PC-9 (cell line): ENCODE measurements at regions not wholly inside any gene's neighbourhood (a gene's known extent, or its start where the extent isn't known, plus 50 kb on each side); places are given as distances from the start of the nearest gene placed in this dataset.

Experiments used
- BruUV-seq: library from RNA; stranded (reverse); fragments of 400-500 nt; replicated peaks from 2 replicates; lab custom pipeline; 2021; lab: Mats Ljungman, UMichigan
- CTCF ChIA-PET: fragments of 300-600 bp; sonication (Branson Sonifier 250); formaldehyde crosslinking; loops from one replicate; lab custom pipeline; 2022; ENCODE audit warnings: antibody characterized with exemption; lab: Charles Lee
- POLR2A ChIA-PET: fragments of 300-600 bp; sonication (Branson Sonifier 250); formaldehyde crosslinking; loops from one replicate; lab custom pipeline; 2022; ENCODE audit warnings: antibody characterized with exemption; ENCODE audit not compliant: unreplicated experiment; lab: Charles Lee
- DNase-seq, 2 experiments: peaks; one replicate each; pipeline versions ENCODE4 v3.0.0 to v3.0.0-alpha.2; 2015 to 2022; ENCODE audit warnings: mixed read lengths in 1 of 2
- H2AFZ ChIP-seq: fragments of 200-600 bp; sonication (generic); 2 replicates; pipeline ENCODE4 v1.8.1; 2017; ENCODE audit warnings: antibody characterized with exemption
- H3F3A ChIP-seq: fragments of 200-600 bp; sonication (generic); 2 replicates; pipeline ENCODE4 v1.8.1; 2017; ENCODE audit warnings: antibody characterized with exemption, mild to moderate bottlenecking, low read depth; ENCODE audit not compliant: insufficient read depth
- H3K27ac ChIP-seq: fragments of 200-600 bp; sonication (generic); 2 replicates; pipeline ENCODE4 v1.6.1; 2016; ENCODE audit warnings: mixed run types
- H3K27me3 ChIP-seq: fragments of 200-600 bp; sonication (generic); 2 replicates; pipeline ENCODE4 v1.6.1; 2016; ENCODE audit warnings: low read depth, mixed run types; ENCODE audit not compliant: insufficient read depth
- H3K36me3 ChIP-seq: fragments of 200-600 bp; sonication (generic); 2 replicates; pipeline ENCODE4 v1.6.1; 2016; ENCODE audit warnings: low read depth, mixed run types
- H3K4me1 ChIP-seq: fragments of 200-600 bp; sonication (generic); replicated peaks from 2 replicates; pipeline ENCODE4 v1.6.1; 2016; ENCODE audit warnings: mixed run types; ENCODE audit not compliant: insufficient read depth
- H3K4me2 ChIP-seq: fragments of 200-600 bp; sonication (generic); 2 replicates; pipeline ENCODE4 v1.6.1; 2017; ENCODE audit warnings: mixed run types
- H3K4me3 ChIP-seq: fragments of 200-600 bp; sonication (generic); 2 replicates; pipeline ENCODE4 v1.6.1; 2016; ENCODE audit warnings: mixed run types
- H3K79me2 ChIP-seq: fragments of 200-600 bp; sonication (generic); 2 replicates; pipeline ENCODE4 v1.6.1; 2017; ENCODE audit warnings: low read depth, mixed run types
- H3K9me2 ChIP-seq: fragments of 200-600 bp; sonication (generic); 2 replicates; pipeline ENCODE4 v1.8.1; 2017; ENCODE audit warnings: mild to moderate bottlenecking; ENCODE audit not compliant: insufficient read depth
- H3K9me3 ChIP-seq: fragments of 200-600 bp; sonication (generic); 2 replicates; pipeline ENCODE4 v1.8.1; 2016; ENCODE audit warnings: low read depth; ENCODE audit not compliant: insufficient read depth
- H4K20me1 ChIP-seq: fragments of 200-600 bp; sonication (generic); 2 replicates; pipeline ENCODE4 v1.8.1; 2017; ENCODE audit not compliant: insufficient read depth
- CTCF ChIP-seq: fragments of 200-600 bp; sonication (generic); conservative IDR thresholded peaks from 2 replicates; pipeline ENCODE4 v1.6.1; 2017; ENCODE audit warnings: mixed run types, antibody characterized with exemption, mild to moderate bottlenecking, moderate library complexity
- EZH2 ChIP-seq: fragments of 200-600 bp; sonication (generic); IDR thresholded peaks from 2 replicates; pipeline ENCODE4 v1.8.0; 2017; ENCODE audit warnings: antibody characterized with exemption, low read depth
- intact Hi-C: fragments of 100-400 bp; cut with micrococcal nuclease; formaldehyde crosslinking; loops from one replicate; pipeline ENCODE4 v1.10.0; 2022; ENCODE audit not compliant: unreplicated experiment

GRCh38 chr2:117712684-117713083, 101.8 kb upstream of the DDX18 start:
- Histone ChIP-seq H3K79me2 (no peaks in the 10 kb centered on the region), H3F3A (no peaks in the 10 kb centered on the region), H3K4me2 (no peak overlapping the region), H3K4me1 (no peaks in the 10 kb centered on the region), H3K27me3 (peaks cover 45% of the 10 kb centered on the region), H3K36me3 (no peaks in the 10 kb centered on the region), H3K27ac (no peak overlapping the region), H4K20me1 (no peaks in the 10 kb centered on the region), H3K9me2 (no peaks in the 10 kb centered on the region), H3K9me3 (no peaks in the 10 kb centered on the region), H3K4me3 (no peak overlapping the region), H2AFZ (no peak overlapping the region)
- CTCF ChIA-PET, result interaction anchor here (0.6 kb wide), 1 partner anchor 49 kb away, joined by 19 read pairs; no protein-coding TSS in a partner anchor
- no peak for TF ChIP-seq CTCF
- TF ChIP-seq EZH2, result no peak
- DNase-seq, result no peak
- intact Hi-C loops, result no loop called here
- BruUV-seq, result no TSS peak
- POLR2A ChIA-PET, result no interaction called here

- H3K27me3 ChIP-seq, result peaks cover 60% of the 10 kb centered on the region
- no peak overlapping the region for H2AFZ ChIP-seq
- H4K20me1 ChIP-seq, result no peaks in the 10 kb centered on the region
- H3K4me3 ChIP-seq, result no peak overlapping the region
- no peaks in the 10 kb centered on the region for H3K36me3 ChIP-seq
- H3K9me2 ChIP-seq, result no peaks in the 10 kb centered on the region
- H3K9me3 ChIP-seq, result no peaks in the 10 kb centered on the region
- no TSS peak for BruUV-seq
- no peak for TF ChIP-seq CTCF
- no peak for TF ChIP-seq EZH2
- DNase-seq, result no peak
- H3K4me2 ChIP-seq, result no peak overlapping the region
- CTCF ChIA-PET, result no interaction called here
- H3K4me1 ChIP-seq, result no peaks in the 10 kb centered on the region
- H3F3A ChIP-seq, result no peaks in the 10 kb centered on the region
- H3K79me2 ChIP-seq, result no peaks in the 10 kb centered on the region
- POLR2A ChIA-PET, result no interaction called here
- intact Hi-C loops, result no loop called here
- H3K27ac ChIP-seq, result no peak overlapping the region
Observed at GRCh38 chr2:117714110-117714509, 100.4 kb upstream of the DDX18 start.

GRCh38 chr2:117714745-117715417, 99.6 kb upstream of the DDX18 start:
- peaks cover 65% of the 10 kb centered on the region for H3K27me3 ChIP-seq
- H4K20me1 ChIP-seq, result no peaks in the 10 kb centered on the region
- no TSS peak for BruUV-seq
- H3K79me2 ChIP-seq, result no peaks in the 10 kb centered on the region
- CTCF ChIA-PET, result no interaction called here
- no peaks in the 10 kb centered on the region for H3F3A ChIP-seq
- H3K4me2 ChIP-seq, result no peak overlapping the region
- no peak for TF ChIP-seq EZH2
- TF ChIP-seq CTCF, result no peak
- no peaks in the 10 kb centered on the region for H3K9me3 ChIP-seq
- no peak overlapping the region for H3K27ac ChIP-seq
- intact Hi-C loops, result no loop called here
- no peak overlapping the region for H2AFZ ChIP-seq
- no peaks in the 10 kb centered on the region for H3K36me3 ChIP-seq
- no peaks in the 10 kb centered on the region for H3K4me1 ChIP-seq
- H3K4me3 ChIP-seq, result no peak overlapping the region
- H3K9me2 ChIP-seq, result no peaks in the 10 kb centered on the region
- no peak for DNase-seq
- POLR2A ChIA-PET, result no interaction called here
